ENCODE measurements at regions not wholly inside any gene's neighbourhood (a gene's known extent, or its start where the extent isn't known, plus 50 kb on each side); places are given as distances from the start of the nearest gene placed in this dataset.

DNA sequence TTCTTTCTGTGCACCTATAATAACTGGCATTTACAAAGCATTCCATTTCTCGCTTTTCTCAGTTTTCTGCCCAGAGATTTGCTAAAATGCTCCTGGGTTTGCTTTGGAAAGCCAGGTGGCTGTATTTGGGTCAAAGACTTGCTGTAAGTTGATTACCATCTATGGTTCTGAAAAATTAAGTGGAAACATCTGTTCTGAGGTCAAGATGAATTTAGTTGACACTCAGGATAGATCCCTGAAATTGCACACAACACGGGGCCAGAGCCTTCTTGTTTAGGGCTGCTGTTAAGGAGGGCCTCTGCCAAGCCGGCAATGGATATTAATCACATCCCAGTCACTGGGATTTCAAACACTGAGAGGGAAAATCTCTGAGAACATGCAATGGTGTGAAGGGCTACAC lies 111.6 kb upstream of the GLI3 start:
- Histone ChIP-seq H2AFZ (ENCODE audit: low read depth, low read length, poor library complexity, severe bottlenecking) (no peak overlapping the region), H3K27ac (ENCODE audit: low read depth, low read length) (no peak overlapping the region), H3K9me2 (ENCODE audit: insufficient read depth) (no peaks in the 10 kb centered on the region), H3K4me2 (ENCODE audit: low read length) (no peak overlapping the region), H3K36me3 (ENCODE audit: control insufficient read depth in 1 of 2, insufficient read depth in 2 of 2, low read length in 2 of 2) (no peaks in the 10 kb centered on the region), H3K27me3 (ENCODE audit: insufficient read depth, low read length) (no peaks in the 10 kb centered on the region), H4K20me1 (ENCODE audit: insufficient read depth) (no peaks in the 10 kb centered on the region), H3K9me3 (ENCODE audit: control insufficient read depth in 1 of 2, insufficient read depth in 1 of 2, low read depth in 1 of 2, low read length in 2 of 2) (peaks cover 0 to 1% of the 10 kb centered on the region in 2 experiments; a peak in 1 of 4 replicates), H3K9ac (ENCODE audit: low read length) (no peak overlapping the region), H3K79me2 (ENCODE audit: insufficient read depth, low read length) (no peaks in the 10 kb centered on the region), H3K4me1 (ENCODE audit: control insufficient read depth in 1 of 2, insufficient read depth in 2 of 2, low read length in 2 of 2) (no peaks in the 10 kb centered on the region), H3K4me3 (replicated peaks in 1 of 2; ENCODE audit: low read depth in 1 of 2, low read length in 2 of 2) (no peak overlapping the region)
- TF ChIP-seq POLR2AphosphoS5 (IDR thresholded peaks at IDR 0.05; ENCODE audit: low read depth, low read length) (no peak), SP1 (IDR thresholded peaks at IDR 0.05; ENCODE audit: low read depth) (no peak)
- TF ChIP-seq, protein P1, sequence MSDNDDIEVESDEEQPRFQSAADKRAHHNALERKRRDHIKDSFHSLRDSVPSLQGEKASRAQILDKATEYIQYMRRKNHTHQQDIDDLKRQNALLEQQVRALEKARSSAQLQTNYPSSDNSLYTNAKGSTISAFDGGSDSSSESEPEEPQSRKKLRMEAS (IDR thresholded peaks at IDR 0.05): no peak
- RAD21 ChIA-PET (ENCODE audit: low non-redundant PET in 1 of 2, low total read pairs in 2 of 2, uncharacterized antibody in 2 of 2, unreplicated experiment in 2 of 2): no interaction called here
- BruUV-seq (replicated peaks): no TSS peak
- intact Hi-C loops (cut with micrococcal nuclease): no loop called here
- ATAC-seq (no peak), DNase-seq (ENCODE audit: low read depth, low spot score) (no peak)
- CTCF ChIA-PET: no interaction called here
- POLR2A ChIA-PET: no interaction called here

DNA sequence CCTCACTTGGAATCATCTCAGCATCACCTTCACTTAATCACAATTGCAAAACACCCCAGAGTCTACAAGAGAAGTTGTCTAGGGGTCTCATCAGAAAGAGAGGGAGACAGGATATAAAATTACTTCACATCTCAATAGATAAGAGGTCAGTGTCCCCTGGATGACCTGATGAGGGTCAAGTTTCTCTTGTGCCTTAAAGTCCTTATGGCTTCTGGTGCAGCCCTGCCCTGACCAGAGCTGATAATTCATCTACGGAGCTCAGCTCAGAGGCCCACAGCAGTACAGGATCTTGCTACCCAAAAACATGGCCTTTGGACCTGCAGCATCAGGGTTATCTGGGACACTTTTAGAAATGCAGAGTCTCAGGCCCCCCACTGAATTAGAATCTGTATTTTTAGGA lies 111.1 kb upstream of the GLI3 start:
- intact Hi-C loops (cut with micrococcal nuclease): no loop called here
- Histone ChIP-seq H3K27me3 (ENCODE audit: insufficient read depth, low read length) (no peaks in the 10 kb centered on the region), H3K4me2 (ENCODE audit: low read length) (no peak overlapping the region), H3K9me3 (ENCODE audit: control insufficient read depth in 1 of 2, insufficient read depth in 1 of 2, low read depth in 1 of 2, low read length in 2 of 2) (peaks cover 0 to 3% of the 10 kb centered on the region in 2 experiments; a peak in 1 of 4 replicates), H3K36me3 (ENCODE audit: control insufficient read depth in 1 of 2, insufficient read depth in 2 of 2, low read length in 2 of 2) (no peaks in the 10 kb centered on the region), H3K79me2 (ENCODE audit: insufficient read depth, low read length) (no peaks in the 10 kb centered on the region), H3K4me3 (replicated peaks in 1 of 2; ENCODE audit: low read depth in 1 of 2, low read length in 2 of 2) (no peak overlapping the region), H3K9ac (ENCODE audit: low read length) (no peak overlapping the region), H3K27ac (ENCODE audit: low read depth, low read length) (no peak overlapping the region), H3K4me1 (ENCODE audit: control insufficient read depth in 1 of 2, insufficient read depth in 2 of 2, low read length in 2 of 2) (no peaks in the 10 kb centered on the region), H3K9me2 (ENCODE audit: insufficient read depth) (no peaks in the 10 kb centered on the region), H4K20me1 (ENCODE audit: insufficient read depth) (no peaks in the 10 kb centered on the region), H2AFZ (ENCODE audit: low read depth, low read length, poor library complexity, severe bottlenecking) (no peak overlapping the region)
- ATAC-seq (no peak), DNase-seq (ENCODE audit: low read depth, low spot score) (no peak)
- ChIA-PET CTCF (no interaction called here), POLR2A (no interaction called here), RAD21 (ENCODE audit: low non-redundant PET in 1 of 2, low total read pairs in 2 of 2, uncharacterized antibody in 2 of 2, unreplicated experiment in 2 of 2) (no interaction called here)
- no TSS peak for BruUV-seq (replicated peaks)
- TF ChIP-seq FOSL1 (IDR thresholded peaks at IDR 0.05; ENCODE audit: low read depth) (no peak), RAD21 (IDR thresholded peaks at IDR 0.05; ENCODE audit: low read depth) (no peak), TCF7L2 (IDR thresholded peaks at IDR 0.05; ENCODE audit: borderline replicate concordance, extremely low read depth, insufficient read depth, insufficient read length) (no peak), JUND (IDR thresholded peaks at IDR 0.05) (no peak), ELF1 (IDR thresholded peaks at IDR 0.05; ENCODE audit: borderline replicate concordance, low read depth) (no peak), SP1 (IDR thresholded peaks at IDR 0.05; ENCODE audit: low read depth) (no peak), EZH2phosphoT487 (IDR thresholded peaks at IDR 0.05; ENCODE audit: borderline replicate concordance) (no peak), ZNF274 (IDR thresholded peaks at IDR 0.05; ENCODE audit: low read depth, low read length) (no peak), POLR2A (IDR thresholded peaks at IDR 0.05; ENCODE audit: borderline replicate concordance, extremely low read depth, insufficient read depth, insufficient read length) (no peak)
- TF ChIP-seq, protein P2, sequence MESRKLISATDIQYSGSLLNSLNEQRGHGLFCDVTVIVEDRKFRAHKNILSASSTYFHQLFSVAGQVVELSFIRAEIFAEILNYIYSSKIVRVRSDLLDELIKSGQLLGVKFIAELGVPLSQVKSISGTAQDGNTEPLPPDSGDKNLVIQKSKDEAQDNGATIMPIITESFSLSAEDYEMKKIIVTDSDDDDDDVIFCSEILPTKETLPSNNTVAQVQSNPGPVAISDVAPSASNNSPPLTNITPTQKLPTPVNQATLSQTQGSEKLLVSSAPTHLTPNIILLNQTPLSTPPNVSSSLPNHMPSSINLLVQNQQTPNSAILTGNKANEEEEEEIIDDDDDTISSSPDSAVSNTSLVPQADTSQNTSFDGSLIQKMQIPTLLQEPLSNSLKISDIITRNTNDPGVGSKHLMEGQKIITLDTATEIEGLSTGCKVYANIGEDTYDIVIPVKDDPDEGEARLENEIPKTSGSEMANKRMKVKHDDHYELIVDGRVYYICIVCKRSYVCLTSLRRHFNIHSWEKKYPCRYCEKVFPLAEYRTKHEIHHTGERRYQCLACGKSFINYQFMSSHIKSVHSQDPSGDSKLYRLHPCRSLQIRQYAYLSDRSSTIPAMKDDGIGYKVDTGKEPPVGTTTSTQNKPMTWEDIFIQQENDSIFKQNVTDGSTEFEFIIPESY (IDR thresholded peaks at IDR 0.05; ENCODE audit: extremely low read depth, insufficient replicate concordance, low read length): no peak
- TF ChIP-seq, protein P3, sequence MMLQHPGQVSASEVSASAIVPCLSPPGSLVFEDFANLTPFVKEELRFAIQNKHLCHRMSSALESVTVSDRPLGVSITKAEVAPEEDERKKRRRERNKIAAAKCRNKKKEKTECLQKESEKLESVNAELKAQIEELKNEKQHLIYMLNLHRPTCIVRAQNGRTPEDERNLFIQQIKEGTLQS (IDR thresholded peaks at IDR 0.05): no peak
- TF ChIP-seq, protein P4, sequence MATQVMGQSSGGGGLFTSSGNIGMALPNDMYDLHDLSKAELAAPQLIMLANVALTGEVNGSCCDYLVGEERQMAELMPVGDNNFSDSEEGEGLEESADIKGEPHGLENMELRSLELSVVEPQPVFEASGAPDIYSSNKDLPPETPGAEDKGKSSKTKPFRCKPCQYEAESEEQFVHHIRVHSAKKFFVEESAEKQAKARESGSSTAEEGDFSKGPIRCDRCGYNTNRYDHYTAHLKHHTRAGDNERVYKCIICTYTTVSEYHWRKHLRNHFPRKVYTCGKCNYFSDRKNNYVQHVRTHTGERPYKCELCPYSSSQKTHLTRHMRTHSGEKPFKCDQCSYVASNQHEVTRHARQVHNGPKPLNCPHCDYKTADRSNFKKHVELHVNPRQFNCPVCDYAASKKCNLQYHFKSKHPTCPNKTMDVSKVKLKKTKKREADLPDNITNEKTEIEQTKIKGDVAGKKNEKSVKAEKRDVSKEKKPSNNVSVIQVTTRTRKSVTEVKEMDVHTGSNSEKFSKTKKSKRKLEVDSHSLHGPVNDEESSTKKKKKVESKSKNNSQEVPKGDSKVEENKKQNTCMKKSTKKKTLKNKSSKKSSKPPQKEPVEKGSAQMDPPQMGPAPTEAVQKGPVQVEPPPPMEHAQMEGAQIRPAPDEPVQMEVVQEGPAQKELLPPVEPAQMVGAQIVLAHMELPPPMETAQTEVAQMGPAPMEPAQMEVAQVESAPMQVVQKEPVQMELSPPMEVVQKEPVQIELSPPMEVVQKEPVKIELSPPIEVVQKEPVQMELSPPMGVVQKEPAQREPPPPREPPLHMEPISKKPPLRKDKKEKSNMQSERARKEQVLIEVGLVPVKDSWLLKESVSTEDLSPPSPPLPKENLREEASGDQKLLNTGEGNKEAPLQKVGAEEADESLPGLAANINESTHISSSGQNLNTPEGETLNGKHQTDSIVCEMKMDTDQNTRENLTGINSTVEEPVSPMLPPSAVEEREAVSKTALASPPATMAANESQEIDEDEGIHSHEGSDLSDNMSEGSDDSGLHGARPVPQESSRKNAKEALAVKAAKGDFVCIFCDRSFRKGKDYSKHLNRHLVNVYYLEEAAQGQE (IDR thresholded peaks at IDR 0.05; ENCODE audit: low read depth): no peak
